HepG2 (cell line): ENCODE measurements at regions not wholly inside any gene's neighbourhood (a gene's known extent, or its start where the extent isn't known, plus 50 kb on each side); places are given as distances from the start of the nearest gene placed in this dataset.

Source experiments
- ATAC-seq: fragments of 200-7000 bp; cut with Tn5 transposase; 3 replicates; pipeline ENCODE4 v1.9.1; 2020; ENCODE audit warnings: mild to moderate bottlenecking, moderate library complexity
- BruUV-seq: library from RNA; stranded (reverse); fragments of 400-500 nt; replicated peaks from 2 replicates; lab custom pipeline; 2021; lab: Mats Ljungman, UMichigan
- CTCF ChIA-PET: fragments of 300-600 bp; formaldehyde crosslinking; extraction: SDS; loops from one replicate; lab custom pipeline; 2021; ENCODE audit warnings: low total read pairs, inconsistent platforms, low intra/inter-chr PET ratio; lab: Yijun Ruan, JAX
- POLR2A ChIA-PET: fragments of 350-600 bp; sonication (Branson Sonifier 250); formaldehyde crosslinking; loops from one replicate; lab custom pipeline; 2020; ENCODE audit warnings: antibody characterized with exemption, inconsistent platforms; lab: Yijun Ruan, JAX
- DNase-seq: peaks from one replicate; pipeline ENCODE4 v3.0.0-alpha.2; 2015; ENCODE audit warnings: low spot score
- FAIRE-seq: peaks from 3 replicates; lab custom pipeline; 2011; peaks lifted over from hg19 to GRCh38; lab: Jason Lieb, UNC
- H2AFZ ChIP-seq: one replicate; pipeline ENCODE4 v1.6.1; 2011; ENCODE audit warnings: low read length, inconsistent platforms
- H3K27ac ChIP-seq: fragments of 300-600 bp; 3 replicates; pipeline ENCODE4 v1.8.0; 2011; ENCODE audit warnings: mixed run types, mild to moderate bottlenecking, mixed read lengths, low read length, inconsistent platforms; ENCODE audit not compliant: insufficient read depth; ENCODE audit errors: extremely low read length
- H3K27me3 ChIP-seq, 2 experiments: fragments of 200-600 bp in 1 of 2; 2 replicates in 1 of 2; 3 replicates in 1 of 2; pipeline versions ENCODE4 v1.6.0 to v1.8.0; 2011; ENCODE audit warnings: low read length in 2 of 2, mild to moderate bottlenecking in 2 of 2, moderate library complexity in 2 of 2, inconsistent platforms in 1 of 2; ENCODE audit not compliant: insufficient read depth in 2 of 2, control insufficient read depth in 1 of 2
- H3K36me3 ChIP-seq, 2 experiments: fragments of 200-600 bp in 1 of 2; replicated peaks in 1 of 2; 2 replicates in 1 of 2; 3 replicates in 1 of 2; pipeline versions ENCODE4 v1.5.1 to v1.8.0; 2011; ENCODE audit warnings: low read length in 2 of 2, inconsistent platforms in 1 of 2; ENCODE audit not compliant: insufficient read depth in 2 of 2, control insufficient read depth in 1 of 2
- H3K4me1 ChIP-seq: 2 replicates; pipeline ENCODE4 v1.5.1; 2012; ENCODE audit warnings: low read length, inconsistent platforms; ENCODE audit not compliant: insufficient read depth
- H3K4me2 ChIP-seq: 2 replicates; pipeline ENCODE4 v1.6.0; 2011; ENCODE audit warnings: low read depth, low read length, inconsistent platforms
- H3K4me3 ChIP-seq, 3 experiments: fragments of 200-600 bp in 1 of 3; sonication (generic), shearing (Covaris generic) in 1 of 3; replicated peaks in 1 of 3; 2 replicates each; pipeline ENCODE4 v1.5.1; 2011 to 2016; ENCODE audit warnings: low read length in 3 of 3, inconsistent platforms in 2 of 3, low read depth in 2 of 3, mild to moderate bottlenecking in 2 of 3, control low read depth in 1 of 3, mixed read lengths in 1 of 3; ENCODE audit not compliant: insufficient read depth in 1 of 3
- H3K79me2 ChIP-seq: one replicate; pipeline ENCODE4 v1.6.1; 2011; ENCODE audit warnings: low read length, inconsistent platforms; ENCODE audit not compliant: insufficient read depth
- H3K9ac ChIP-seq: 2 replicates; pipeline ENCODE4 v1.6.0; 2011; ENCODE audit warnings: mild to moderate bottlenecking, low read depth, low read length, inconsistent platforms; ENCODE audit not compliant: insufficient read depth
- H3K9me3 ChIP-seq: 2 replicates; pipeline ENCODE4 v1.5.1; 2012; ENCODE audit warnings: mild to moderate bottlenecking, low read length
- H4K20me1 ChIP-seq: 2 replicates; pipeline ENCODE4 v1.6.0; 2011; ENCODE audit warnings: inconsistent platforms, mild to moderate bottlenecking, low read length, moderate library complexity; ENCODE audit not compliant: insufficient read depth
- ATAD3A ChIP-seq: sonication (generic); formaldehyde crosslinking; IDR thresholded peaks from 2 replicates; pipeline ENCODE4 v1.4.0; 2020; ENCODE audit warnings: missing genetic modification reagents
- EHMT2 ChIP-seq: fragments of 200-600 bp; sonication (generic); IDR thresholded peaks from 2 replicates; pipeline ENCODE4 v1.7.0; 2017; ENCODE audit warnings: antibody characterized with exemption, low read depth, low read length, borderline replicate concordance
- FOSL1 ChIP-seq: sonication (generic); formaldehyde crosslinking; IDR thresholded peaks from 2 replicates; pipeline ENCODE4 v1.9.0; 2021; ENCODE audit warnings: missing genetic modification reagents, borderline replicate concordance
- KDM3A ChIP-seq: IDR thresholded peaks from 2 replicates; pipeline ENCODE4 v1.6.1; 2018; ENCODE audit warnings: low read depth, missing compliant biosample characterization
- NFE2 ChIP-seq: sonication (generic); formaldehyde crosslinking; IDR thresholded peaks from 2 replicates; pipeline ENCODE4 v1.4.0; 2020; ENCODE audit warnings: missing genetic modification reagents
- THAP11 ChIP-seq: IDR thresholded peaks from 2 replicates; pipeline ENCODE4 v1.6.1; 2016; ENCODE audit warnings: missing biosample characterization, missing genetic modification reagents
- XRCC5 ChIP-seq: fragments of 200-400 bp; formaldehyde crosslinking; optimal IDR thresholded peaks from 2 replicates; pipeline ENCODE3; 2017; ENCODE audit warnings: mild to moderate bottlenecking, low read length
- ZNF619 ChIP-seq: sonication (generic); formaldehyde crosslinking; IDR thresholded peaks from 2 replicates; pipeline ENCODE4 v1.4.0; 2020; ENCODE audit warnings: mild to moderate bottlenecking, missing genetic modification reagents
- WGBS: methylation state at CpG from one replicate; pipeline ENCODE4 v1.1.6; 2017; ENCODE audit warnings: low lambda C conversion rate; 5-methylcytosine and 5-hydroxymethylcytosine counted together
- in situ Hi-C: cut with HindIII; loops from 2 replicates; pipeline ENCODE4 v1.10.0; 2017; ENCODE audit warnings: low pct_unique_long_range_greater_than_20kb; ENCODE audit not compliant: extremely low pct_ligation_motif_present
- intact Hi-C: fragments of 100-400 bp; cut with micrococcal nuclease; formaldehyde crosslinking; loops from one replicate; pipeline ENCODE4 v1.10.0; 2022; ENCODE audit not compliant: unreplicated experiment
- TF ChIP-seq, protein P1 (sequence below): IDR thresholded peaks from 2 replicates; pipeline ENCODE4 v1.6.1; 2012; ENCODE audit warnings: low read depth, low read length, improper control_type of control experiment
- TF ChIP-seq, protein P2 (sequence below): sonication (generic); formaldehyde crosslinking; IDR thresholded peaks from 2 replicates; pipeline ENCODE4 v1.5.0; 2020; ENCODE audit warnings: missing genetic modification reagents
- TF ChIP-seq, protein P3 (sequence below): IDR thresholded peaks from 2 replicates; pipeline ENCODE4 v1.6.1; 2016; ENCODE audit warnings: low read depth, control low read depth

DNA sequence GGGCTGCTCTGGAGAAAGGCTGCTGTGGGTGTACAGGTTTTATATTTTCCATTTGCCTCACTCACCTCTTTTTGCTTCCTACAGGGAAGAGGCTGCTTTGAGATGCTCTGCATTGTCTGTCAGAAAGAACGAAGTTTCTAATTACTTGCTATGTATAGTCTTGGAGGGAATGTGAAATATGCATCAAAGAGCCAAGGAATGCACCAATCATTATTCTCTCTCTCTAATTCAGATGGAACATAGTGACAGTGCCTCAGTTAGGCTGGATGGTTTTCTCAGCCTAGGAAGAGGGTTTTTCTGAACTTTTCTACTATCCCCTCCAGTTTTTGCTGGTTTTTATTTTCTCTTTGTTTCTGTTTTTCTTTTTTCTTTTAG, 106.8 kb upstream of the SLC4A4 start:
- ATAC-seq: no peak
- POLR2A ChIA-PET: no interaction called here
- Histone ChIP-seq H3K27ac (no peak overlapping the region), H3K9ac (no peak overlapping the region), H4K20me1 (no peaks in the 10 kb centered on the region), H3K4me2 (no peak overlapping the region), H2AFZ (no peak overlapping the region), H3K27me3 (peaks cover 0 to 11% of the 10 kb centered on the region in 2 experiments; a peak in 4 of 5 replicates), H3K4me1 (no peaks in the 10 kb centered on the region), H3K9me3 (no peaks in the 10 kb centered on the region)
- WGBS: 0% methylated on average over 1 of the region's 1 CpG
- no peak for DNase-seq
- no TSS peak for BruUV-seq
- CTCF ChIA-PET: no interaction called here
- TF ChIP-seq FOSL1 (CRISPR knock-in tag) (no peak), THAP11 (CRISPR knock-in tag) (no peak), XRCC5 (no peak), KDM3A (CRISPR knock-in tag) (no peak), ZNF619 (CRISPR knock-in tag) (no peak), ATAD3A (CRISPR knock-in tag) (no peak), EHMT2 (no peak), NFE2 (CRISPR knock-in tag) (no peak)
- TF ChIP-seq, protein P1, sequence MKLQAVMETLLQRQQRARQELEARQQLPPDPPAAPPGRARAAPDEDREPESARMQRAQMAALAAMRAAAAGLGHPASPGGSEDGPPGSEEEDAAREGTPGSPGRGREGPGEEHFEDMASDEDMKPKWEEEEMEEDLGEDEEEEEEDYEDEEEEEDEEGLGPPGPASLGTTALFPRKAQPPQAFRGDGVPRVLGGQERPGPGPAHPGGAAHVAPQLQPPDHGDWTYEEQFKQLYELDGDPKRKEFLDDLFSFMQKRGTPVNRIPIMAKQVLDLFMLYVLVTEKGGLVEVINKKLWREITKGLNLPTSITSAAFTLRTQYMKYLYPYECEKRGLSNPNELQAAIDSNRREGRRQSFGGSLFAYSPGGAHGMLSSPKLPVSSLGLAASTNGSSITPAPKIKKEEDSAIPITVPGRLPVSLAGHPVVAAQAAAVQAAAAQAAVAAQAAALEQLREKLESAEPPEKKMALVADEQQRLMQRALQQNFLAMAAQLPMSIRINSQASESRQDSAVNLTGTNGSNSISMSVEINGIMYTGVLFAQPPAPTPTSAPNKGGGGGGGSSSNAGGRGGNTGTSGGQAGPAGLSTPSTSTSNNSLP: no peak
- TF ChIP-seq, protein P2, sequence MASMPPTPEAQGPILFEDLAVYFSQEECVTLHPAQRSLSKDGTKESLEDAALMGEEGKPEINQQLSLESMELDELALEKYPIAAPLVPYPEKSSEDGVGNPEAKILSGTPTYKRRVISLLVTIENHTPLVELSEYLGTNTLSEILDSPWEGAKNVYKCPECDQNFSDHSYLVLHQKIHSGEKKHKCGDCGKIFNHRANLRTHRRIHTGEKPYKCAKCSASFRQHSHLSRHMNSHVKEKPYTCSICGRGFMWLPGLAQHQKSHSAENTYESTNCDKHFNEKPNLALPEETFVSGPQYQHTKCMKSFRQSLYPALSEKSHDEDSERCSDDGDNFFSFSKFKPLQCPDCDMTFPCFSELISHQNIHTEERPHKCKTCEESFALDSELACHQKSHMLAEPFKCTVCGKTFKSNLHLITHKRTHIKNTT (CRISPR knock-in tag): no peak
- TF ChIP-seq, protein P3, sequence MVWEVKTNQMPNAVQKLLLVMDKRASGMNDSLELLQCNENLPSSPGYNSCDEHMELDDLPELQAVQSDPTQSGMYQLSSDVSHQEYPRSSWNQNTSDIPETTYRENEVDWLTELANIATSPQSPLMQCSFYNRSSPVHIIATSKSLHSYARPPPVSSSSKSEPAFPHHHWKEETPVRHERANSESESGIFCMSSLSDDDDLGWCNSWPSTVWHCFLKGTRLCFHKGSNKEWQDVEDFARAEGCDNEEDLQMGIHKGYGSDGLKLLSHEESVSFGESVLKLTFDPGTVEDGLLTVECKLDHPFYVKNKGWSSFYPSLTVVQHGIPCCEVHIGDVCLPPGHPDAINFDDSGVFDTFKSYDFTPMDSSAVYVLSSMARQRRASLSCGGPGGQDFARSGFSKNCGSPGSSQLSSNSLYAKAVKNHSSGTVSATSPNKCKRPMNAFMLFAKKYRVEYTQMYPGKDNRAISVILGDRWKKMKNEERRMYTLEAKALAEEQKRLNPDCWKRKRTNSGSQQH (CRISPR knock-in tag): no peak
- TF ChIP-seq, all 625 proteins: peak for 0
- no peak for FAIRE-seq
- in situ Hi-C loops (no loop called here), intact Hi-C loops (no loop called here)
- Histone ChIP-seq H3K79me2 (no peaks in the 10 kb centered on the region), H3K4me3 (no peak overlapping the region), H3K36me3 (no peaks in the 10 kb centered on the region)
